K562 (cell line): ENCODE measurements at regions not wholly inside any gene's neighbourhood (a gene's known extent, or its start where the extent isn't known, plus 50 kb on each side); places are given as distances from the start of the nearest gene placed in this dataset.

Experiments used
- ATAC-seq: fragments of 200-7000 bp; cut with Tn5 transposase; 3 replicates; pipeline ENCODE4 v1.9.1; 2020; ENCODE audit warnings: moderate library complexity
- BruUV-seq: library from RNA; stranded (reverse); fragments of 400-500 nt; replicated peaks from 2 replicates; lab custom pipeline; 2021; lab: Mats Ljungman, UMichigan
- CTCF ChIA-PET: fragments of 300-600 bp; formaldehyde crosslinking; extraction: SDS; loops from one replicate; lab custom pipeline; 2021; ENCODE audit warnings: low intra/inter-chr PET ratio; lab: Yijun Ruan, JAX
- POLR2A ChIA-PET: fragments of 300-600, 350-650 bp; sonication (Branson Sonifier 250); formaldehyde crosslinking; extraction: SDS; loops from one replicate; lab custom pipeline; 2021; ENCODE audit warnings: antibody characterized with exemption, inconsistent platforms; lab: Yijun Ruan, JAX
- DNase-seq, 4 experiments: peaks; one replicate each; pipeline versions ENCODE4 v3.0.0 to v3.0.0-alpha.2; 2011 to 2018; ENCODE audit warnings: low spot score in 3 of 4, mixed read lengths in 3 of 4; ENCODE audit errors: extremely low read depth in 1 of 4
- FAIRE-seq: peaks from 2 replicates; lab custom pipeline; 2011; peaks lifted over from hg19 to GRCh38; lab: Jason Lieb, UNC
- H2AFZ ChIP-seq: 2 replicates; pipeline ENCODE4 v1.6.0; 2011; ENCODE audit warnings: low read depth, low read length, control low read depth, inconsistent platforms
- H3K27ac ChIP-seq: fragments of 200-600 bp; 3 replicates; pipeline ENCODE4 v1.8.0; 2011; ENCODE audit warnings: low read depth, mild to moderate bottlenecking, control low read depth, inconsistent platforms, low read length, moderate library complexity, mixed read lengths; ENCODE audit errors: extremely low read depth
- H3K27me3 ChIP-seq, 2 experiments: fragments of 300-600 bp in 1 of 2; 2 replicates in 1 of 2; 3 replicates in 1 of 2; pipeline versions ENCODE4 v1.6.0 to v1.8.0; 2011; ENCODE audit warnings: inconsistent platforms in 2 of 2, low read length in 2 of 2, mild to moderate bottlenecking in 1 of 2, mixed read lengths in 1 of 2, moderate library complexity in 1 of 2; ENCODE audit not compliant: control insufficient read depth in 2 of 2, insufficient read depth in 2 of 2
- H3K36me3 ChIP-seq: fragments of 300-600 bp; 3 replicates; pipeline ENCODE4 v1.8.0; 2011; ENCODE audit warnings: mild to moderate bottlenecking, low read length, inconsistent platforms; ENCODE audit not compliant: control insufficient read depth, insufficient read depth
- H3K4me1 ChIP-seq, 2 experiments: fragments of 200-600 bp in 1 of 2; replicated peaks in 1 of 2; 2 replicates in 1 of 2; 3 replicates in 1 of 2; pipeline versions ENCODE4 v1.5.1 to v1.8.0; 2011; ENCODE audit warnings: inconsistent platforms in 2 of 2, low read length in 2 of 2, mild to moderate bottlenecking in 1 of 2, mixed read lengths in 1 of 2, moderate library complexity in 1 of 2; ENCODE audit not compliant: control insufficient read depth in 2 of 2, insufficient read depth in 2 of 2
- H3K4me2 ChIP-seq: 2 replicates; pipeline ENCODE4 v1.6.1; 2011; ENCODE audit warnings: low read length, control low read depth, inconsistent platforms, mixed read lengths; ENCODE audit not compliant: insufficient read depth
- H3K4me3 ChIP-seq: fragments of 200-600 bp; sonication (generic), shearing (Covaris generic); 2 replicates; pipeline ENCODE4 v1.5.1; 2016; ENCODE audit warnings: control low read depth, inconsistent platforms
- H3K79me2 ChIP-seq: fragments of 200-600 bp; 3 replicates; pipeline ENCODE4 v1.8.0; 2011; ENCODE audit warnings: low read length, inconsistent platforms; ENCODE audit not compliant: control insufficient read depth, insufficient read depth
- H3K9ac ChIP-seq, 2 experiments: 2 replicates each; pipeline versions ENCODE4 v1.6.0 to v1.6.1; 2011; ENCODE audit warnings: low read depth in 2 of 2, low read length in 2 of 2, control low read depth in 1 of 2, inconsistent platforms in 1 of 2, mild to moderate bottlenecking in 1 of 2, mixed read lengths in 1 of 2; ENCODE audit not compliant: insufficient read depth in 1 of 2
- H3K9me1 ChIP-seq: one replicate; pipeline ENCODE4 v1.6.0; 2011; ENCODE audit warnings: inconsistent platforms, mild to moderate bottlenecking, low read length, moderate library complexity; ENCODE audit not compliant: control insufficient read depth, insufficient read depth
- H3K9me3 ChIP-seq: replicated peaks from 2 replicates; pipeline ENCODE4 v1.5.1; 2011; ENCODE audit warnings: low read depth, low read length, inconsistent platforms; ENCODE audit not compliant: control insufficient read depth, insufficient read depth
- H4K20me1 ChIP-seq: replicated peaks from 2 replicates; pipeline ENCODE4 v1.6.1; 2011; ENCODE audit warnings: low read length, inconsistent platforms, mixed read lengths; ENCODE audit not compliant: control insufficient read depth, insufficient read depth
- MTA3 ChIP-seq: fragments of 450-650 bp; formaldehyde crosslinking; IDR thresholded peaks from 2 replicates; pipeline ENCODE4 v1.6.1; 2017; ENCODE audit warnings: mild to moderate bottlenecking, borderline replicate concordance
- WGBS: fragments of 100-300 bp; shearing (Covaris generic); methylation state at CpG from one replicate; pipeline ENCODE4 v1.1.6; 2016; ENCODE audit warnings: low coverage, mixed read lengths; ENCODE audit not compliant: insufficient coverage; ENCODE audit errors: missing lambda C conversion rate; 5-methylcytosine and 5-hydroxymethylcytosine counted together
- in situ Hi-C: fragments of 300-500 bp; cut with MboI; formaldehyde crosslinking; loops from 4 replicates; pipeline ENCODE4 v1.15.0; 2018; ENCODE audit warnings: inconsistent platforms, mixed read lengths
- intact Hi-C: fragments of 100-400 bp; cut with micrococcal nuclease; formaldehyde crosslinking; loops from 2 replicates; pipeline ENCODE4 v1.14.2; 2022
- TF ChIP-seq, protein P1 (sequence below): fragments of 150-350 bp; IDR thresholded peaks from 2 replicates; pipeline ENCODE4 v1.6.1; 2014; ENCODE audit warnings: low read depth, mild to moderate bottlenecking, low read length, borderline replicate concordance

DNA sequence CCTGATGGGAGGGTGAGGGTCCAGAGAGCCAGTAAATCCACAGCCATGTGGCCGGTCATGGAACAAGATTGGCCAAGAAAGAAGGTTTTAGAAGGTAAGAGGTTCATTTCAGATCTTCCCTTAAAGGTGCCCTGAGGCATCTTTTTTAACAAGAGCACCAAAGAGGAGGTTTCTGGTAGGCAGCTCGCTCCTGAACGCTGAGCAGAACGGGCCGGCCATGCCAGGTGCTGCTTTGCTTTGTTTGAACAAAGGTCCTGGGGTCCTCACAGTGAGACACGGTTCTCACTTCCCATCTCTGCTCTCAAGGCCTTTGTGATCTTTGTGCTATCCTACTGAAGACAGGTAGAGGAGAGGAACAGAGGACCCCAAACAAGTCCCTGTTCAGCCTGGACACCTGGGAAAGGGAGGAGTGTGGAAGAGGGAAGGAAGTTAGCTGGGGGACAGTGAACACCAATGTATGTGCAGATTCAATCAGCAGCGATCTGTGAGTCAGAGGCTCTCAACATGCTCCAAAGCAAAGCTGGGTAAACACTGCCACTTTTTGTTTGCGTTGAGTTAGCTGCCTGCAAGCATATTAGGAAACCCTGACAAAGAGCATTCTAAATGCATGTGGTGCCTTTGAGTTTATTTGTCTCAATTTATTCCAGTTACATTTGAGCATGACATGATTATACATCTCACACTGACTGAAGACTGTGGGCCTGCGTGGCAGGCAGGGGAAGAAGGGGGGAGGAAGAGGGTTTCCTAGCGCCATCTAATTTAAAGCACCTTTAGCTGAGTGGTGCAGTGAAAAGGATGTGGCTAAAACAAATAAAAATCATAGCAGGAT is 102.4 kb downstream of the ASB1 start:
- Histone ChIP-seq H3K4me2 (no peak overlapping the region), H3K9me3 (no peaks in the 10 kb centered on the region; the same call in 1 of the 2 replicates), H3K9ac (no peak overlapping the region), H2AFZ (no peak overlapping the region), H3K27me3 (peaks cover 0 to 13% of the 10 kb centered on the region in 2 experiments; a peak in 2 of 5 replicates), H4K20me1 (no peaks in the 10 kb centered on the region), H3K4me1 (no peaks in the 10 kb centered on the region), H3K27ac (no peak overlapping the region), H3K36me3 (no peaks in the 10 kb centered on the region), H3K9me1 (no peaks in the 10 kb centered on the region), H3K79me2 (no peaks in the 10 kb centered on the region), H3K4me3 (no peak overlapping the region)
- FAIRE-seq = no peak
- no peak for ATAC-seq
- TF ChIP-seq, protein P1, sequence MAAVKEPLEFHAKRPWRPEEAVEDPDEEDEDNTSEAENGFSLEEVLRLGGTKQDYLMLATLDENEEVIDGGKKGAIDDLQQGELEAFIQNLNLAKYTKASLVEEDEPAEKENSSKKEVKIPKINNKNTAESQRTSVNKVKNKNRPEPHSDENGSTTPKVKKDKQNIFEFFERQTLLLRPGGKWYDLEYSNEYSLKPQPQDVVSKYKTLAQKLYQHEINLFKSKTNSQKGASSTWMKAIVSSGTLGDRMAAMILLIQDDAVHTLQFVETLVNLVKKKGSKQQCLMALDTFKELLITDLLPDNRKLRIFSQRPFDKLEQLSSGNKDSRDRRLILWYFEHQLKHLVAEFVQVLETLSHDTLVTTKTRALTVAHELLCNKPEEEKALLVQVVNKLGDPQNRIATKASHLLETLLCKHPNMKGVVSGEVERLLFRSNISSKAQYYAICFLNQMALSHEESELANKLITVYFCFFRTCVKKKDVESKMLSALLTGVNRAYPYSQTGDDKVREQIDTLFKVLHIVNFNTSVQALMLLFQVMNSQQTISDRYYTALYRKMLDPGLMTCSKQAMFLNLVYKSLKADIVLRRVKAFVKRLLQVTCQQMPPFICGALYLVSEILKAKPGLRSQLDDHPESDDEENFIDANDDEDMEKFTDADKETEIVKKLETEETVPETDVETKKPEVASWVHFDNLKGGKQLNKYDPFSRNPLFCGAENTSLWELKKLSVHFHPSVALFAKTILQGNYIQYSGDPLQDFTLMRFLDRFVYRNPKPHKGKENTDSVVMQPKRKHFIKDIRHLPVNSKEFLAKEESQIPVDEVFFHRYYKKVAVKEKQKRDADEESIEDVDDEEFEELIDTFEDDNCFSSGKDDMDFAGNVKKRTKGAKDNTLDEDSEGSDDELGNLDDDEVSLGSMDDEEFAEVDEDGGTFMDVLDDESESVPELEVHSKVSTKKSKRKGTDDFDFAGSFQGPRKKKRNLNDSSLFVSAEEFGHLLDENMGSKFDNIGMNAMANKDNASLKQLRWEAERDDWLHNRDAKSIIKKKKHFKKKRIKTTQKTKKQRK = no peak
- TF ChIP-seq MTA3 = no peak
- in situ Hi-C loops (no loop called here), intact Hi-C loops (no loop called here)
- POLR2A ChIA-PET = no interaction called here
- WGBS = 0% methylated on average over 10 of the region's 10 CpGs
- BruUV-seq = no TSS peak
- no peak for DNase-seq
- CTCF ChIA-PET = no interaction called here
